PFSK-1 (cell line): ENCODE measurements at regions not wholly inside any gene's neighbourhood (a gene's known extent, or its start where the extent isn't known, plus 50 kb on each side); places are given as distances from the start of the nearest gene placed in this dataset.

ENCODE experiments used
- FOXP2 ChIP-seq: optimal IDR thresholded peaks from 2 replicates; pipeline ENCODE3; 2011; ENCODE audit warnings: borderline replicate concordance, control low read depth, inconsistent platforms; ENCODE audit not compliant: insufficient read depth; ENCODE audit errors: extremely low read length, extremely low read depth
- POLR2AphosphoS5 ChIP-seq: IDR thresholded peaks from 2 replicates; pipeline ENCODE4 v1.6.1; 2012; ENCODE audit warnings: low read depth, mild to moderate bottlenecking, control low read depth, low read length, moderate library complexity
- SIN3A ChIP-seq: IDR thresholded peaks from 2 replicates; pipeline ENCODE4 v1.6.1; 2012; ENCODE audit warnings: mild to moderate bottlenecking, low read length, moderate library complexity, borderline replicate concordance; ENCODE audit not compliant: insufficient read depth
- TAF1 ChIP-seq: IDR thresholded peaks from 2 replicates; pipeline ENCODE4 v1.6.1; 2012; ENCODE audit warnings: low read length, control low read depth, borderline replicate concordance; ENCODE audit not compliant: insufficient read depth

- TF ChIP-seq SIN3A: no peak
- TF ChIP-seq TAF1: no peak
- TF ChIP-seq POLR2AphosphoS5: no peak
- TF ChIP-seq FOXP2: no peak
These were observed 827.7 kb upstream of the PCDH9 start for GRCh38 chr13:68057836-68058235.
